NOMO-1 treated with DMSO at 0.1 percent for 48 hours (cell line): ENCODE measurements at regions not wholly inside any gene's neighbourhood (a gene's known extent, or its start where the extent isn't known, plus 50 kb on each side); places are given as distances from the start of the nearest gene placed in this dataset.
"Not testable (repeated sequence)": the region's sequence is repeated elsewhere in the genome, so short reads cannot be mapped to it uniquely, and the experiment has no call there.

Source experiments
- DNase-seq: peaks from one replicate; lab custom pipeline; 2025; ENCODE audit not compliant: unreplicated experiment; lab: John Stamatoyannopoulos, UW

- no peak for DNase-seq
Measured at GRCh38 chr10:37067576-37067975, 57.8 kb upstream of the ANKRD30A start.

GRCh38 chr10:37062296-37062695, 63.1 kb upstream of the ANKRD30A start:
- DNase-seq, result not testable (repeated sequence)

GRCh38 chr10:37057261-37057660, 68.1 kb upstream of the ANKRD30A start:
- DNase-seq, result no peak

- no peak for DNase-seq
Measured at GRCh38 chr10:37053476-37053875, 71.9 kb upstream of the ANKRD30A start.

- DNase-seq, result not testable (repeated sequence)
Measured at GRCh38 chr10:37049982-37050381, 75.4 kb upstream of the ANKRD30A start.

- not testable (repeated sequence) for DNase-seq
Measured at GRCh38 chr10:37044319-37044718, 81.1 kb upstream of the ANKRD30A start.

GRCh38 chr10:37035853-37036252, 89.5 kb upstream of the ANKRD30A start:
- no peak for DNase-seq

GRCh38 chr10:37015498-37015897, 109.9 kb upstream of the ANKRD30A start:
- DNase-seq, result no peak

- no peak for DNase-seq
Measured at GRCh38 chr10:37010741-37011140, 114.7 kb upstream of the ANKRD30A start.

- not testable (repeated sequence) for DNase-seq
Measured at GRCh38 chr10:37008276-37008675, 117.1 kb upstream of the ANKRD30A start.

GRCh38 chr10:37003126-37003525, 122.3 kb upstream of the ANKRD30A start:
- DNase-seq, result no peak

GRCh38 chr10:36995806-36996205, 129.6 kb upstream of the ANKRD30A start:
- DNase-seq, result not testable (repeated sequence)

- DNase-seq, result no peak
Measured at GRCh38 chr10:36994886-36995285, 130.5 kb upstream of the ANKRD30A start.

GRCh38 chr10:36989233-36989632, 136.2 kb upstream of the ANKRD30A start:
- no peak for DNase-seq

GRCh38 chr10:36946598-36946997, 178.8 kb upstream of the ANKRD30A start:
- DNase-seq, result no peak

GRCh38 chr10:36943544-36943943, 181.9 kb upstream of the ANKRD30A start:
- no peak for DNase-seq

- no peak for DNase-seq
Measured at GRCh38 chr10:36942616-36943015, 182.8 kb upstream of the ANKRD30A start.

- no peak for DNase-seq
Measured at GRCh38 chr10:36903040-36903439, 222.4 kb upstream of the ANKRD30A start.

GRCh38 chr10:36899652-36900051, 225.7 kb upstream of the ANKRD30A start:
- DNase-seq, result no peak

GRCh38 chr10:36888925-36889573, 236.3 kb upstream of the ANKRD30A start:
- peak; percentile 26 for DNase-seq

- no peak for DNase-seq
Measured at GRCh38 chr10:36886303-36886891, 239.0 kb upstream of the ANKRD30A start.

GRCh38 chr10:36885746-36886145, 239.7 kb upstream of the ANKRD30A start:
- DNase-seq, result no peak

GRCh38 chr10:36882781-36883180, 242.6 kb upstream of the ANKRD30A start:
- DNase-seq, result no peak
